ENCODE measurements at regions not wholly inside any gene's neighbourhood (a gene's known extent, or its start where the extent isn't known, plus 50 kb on each side); places are given as distances from the start of the nearest gene placed in this dataset.
"Not testable (repeated sequence)": the region's sequence is repeated elsewhere in the genome, so short reads cannot be mapped to it uniquely, and the experiment has no call there.

DNA sequence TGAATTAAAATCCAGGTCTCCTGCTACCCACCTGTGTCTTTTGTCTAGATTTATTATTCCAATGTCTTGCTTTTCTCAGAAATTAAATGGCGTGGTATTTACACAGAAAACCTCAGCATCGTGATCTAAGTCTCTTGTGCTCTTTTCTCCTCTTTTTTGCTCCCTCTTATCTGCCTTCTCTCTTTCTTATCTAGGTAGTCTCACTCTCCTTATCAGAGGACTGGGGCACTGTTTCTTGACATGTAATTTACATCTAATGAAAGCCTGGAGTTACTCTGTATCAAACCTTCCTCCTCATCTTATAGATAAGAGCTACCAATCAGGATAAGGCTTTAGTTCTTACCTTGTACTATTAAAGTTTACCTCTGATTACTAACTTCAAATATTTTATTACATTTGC, 933.8 kb downstream of the TLE1 start:
- TF ChIP-seq, protein P1, sequence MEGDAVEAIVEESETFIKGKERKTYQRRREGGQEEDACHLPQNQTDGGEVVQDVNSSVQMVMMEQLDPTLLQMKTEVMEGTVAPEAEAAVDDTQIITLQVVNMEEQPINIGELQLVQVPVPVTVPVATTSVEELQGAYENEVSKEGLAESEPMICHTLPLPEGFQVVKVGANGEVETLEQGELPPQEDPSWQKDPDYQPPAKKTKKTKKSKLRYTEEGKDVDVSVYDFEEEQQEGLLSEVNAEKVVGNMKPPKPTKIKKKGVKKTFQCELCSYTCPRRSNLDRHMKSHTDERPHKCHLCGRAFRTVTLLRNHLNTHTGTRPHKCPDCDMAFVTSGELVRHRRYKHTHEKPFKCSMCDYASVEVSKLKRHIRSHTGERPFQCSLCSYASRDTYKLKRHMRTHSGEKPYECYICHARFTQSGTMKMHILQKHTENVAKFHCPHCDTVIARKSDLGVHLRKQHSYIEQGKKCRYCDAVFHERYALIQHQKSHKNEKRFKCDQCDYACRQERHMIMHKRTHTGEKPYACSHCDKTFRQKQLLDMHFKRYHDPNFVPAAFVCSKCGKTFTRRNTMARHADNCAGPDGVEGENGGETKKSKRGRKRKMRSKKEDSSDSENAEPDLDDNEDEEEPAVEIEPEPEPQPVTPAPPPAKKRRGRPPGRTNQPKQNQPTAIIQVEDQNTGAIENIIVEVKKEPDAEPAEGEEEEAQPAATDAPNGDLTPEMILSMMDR (IDR thresholded peaks at IDR 0.05; ENCODE audit: extremely low read depth, missing control alignments): no peak
- no peak for DNase-seq (ENCODE audit: low spot score)

DNA sequence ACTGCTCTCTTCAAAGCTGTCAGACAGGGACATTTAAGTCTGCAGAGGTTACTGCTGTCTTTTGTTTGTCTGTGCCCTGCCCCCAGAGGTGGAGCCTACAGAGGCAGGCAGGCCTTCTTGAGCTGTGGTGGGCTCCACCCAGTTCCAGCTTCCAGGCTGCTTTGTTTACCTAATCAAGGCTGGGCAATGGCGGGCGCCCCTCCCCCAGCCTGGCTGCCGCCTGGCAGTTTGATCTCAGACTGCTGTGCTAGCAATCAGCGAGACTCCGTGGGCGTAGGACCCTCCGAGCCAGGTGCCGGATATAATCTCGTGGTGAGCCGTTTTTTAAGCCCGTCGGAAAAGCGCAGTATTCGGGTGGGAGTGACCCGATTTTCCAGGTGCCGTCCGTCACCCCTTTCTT, 942.3 kb downstream of the TLE1 start:
- DNase-seq (ENCODE audit: low spot score): not testable (repeated sequence)

DNA sequence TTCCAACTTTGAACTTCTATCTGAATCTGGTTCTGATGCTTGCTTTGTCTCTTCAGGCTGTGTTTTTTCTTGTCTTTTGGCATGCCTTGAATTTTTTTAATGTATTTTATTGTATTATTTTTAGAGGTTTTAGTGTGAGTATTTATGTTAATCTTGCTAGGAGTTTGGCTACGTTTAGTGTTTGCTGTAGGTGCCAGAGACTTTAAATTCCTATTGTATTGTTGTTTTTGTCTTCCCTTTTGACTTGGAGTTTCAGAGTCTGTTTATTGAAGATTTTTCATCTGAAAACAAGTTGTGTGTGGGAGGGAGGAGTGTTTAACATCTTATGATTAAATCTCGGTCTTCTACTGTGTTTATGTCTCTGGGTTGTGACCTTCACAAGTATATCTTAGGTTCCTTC, 956.8 kb downstream of the TLE1 start:
- TF ChIP-seq, protein P1 (IDR thresholded peaks at IDR 0.05; ENCODE audit: extremely low read depth, missing control alignments): no peak
- no peak for DNase-seq (ENCODE audit: low spot score)

DNA sequence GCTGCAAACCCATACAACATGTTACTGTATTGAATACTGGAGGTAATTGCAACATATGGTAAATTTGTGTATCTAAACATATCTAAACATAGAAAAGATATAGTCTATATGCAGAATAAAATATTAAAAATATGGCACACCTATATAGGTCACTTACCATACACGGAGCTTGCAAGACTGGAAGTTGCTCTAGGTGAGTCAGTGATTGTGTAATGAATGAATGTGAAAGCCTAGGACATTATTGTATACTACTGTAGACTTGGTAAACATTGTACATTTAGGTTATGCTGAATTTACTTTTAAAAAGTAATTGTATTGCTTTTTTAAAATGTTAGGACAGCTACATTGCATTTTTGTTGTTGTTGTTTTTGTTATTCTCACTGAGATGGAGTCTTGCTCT, 968.8 kb downstream of the TLE1 start:
- DNase-seq (ENCODE audit: low spot score): no peak
- TF ChIP-seq, protein P1 (IDR thresholded peaks at IDR 0.05; ENCODE audit: extremely low read depth, missing control alignments): no peak

DNA sequence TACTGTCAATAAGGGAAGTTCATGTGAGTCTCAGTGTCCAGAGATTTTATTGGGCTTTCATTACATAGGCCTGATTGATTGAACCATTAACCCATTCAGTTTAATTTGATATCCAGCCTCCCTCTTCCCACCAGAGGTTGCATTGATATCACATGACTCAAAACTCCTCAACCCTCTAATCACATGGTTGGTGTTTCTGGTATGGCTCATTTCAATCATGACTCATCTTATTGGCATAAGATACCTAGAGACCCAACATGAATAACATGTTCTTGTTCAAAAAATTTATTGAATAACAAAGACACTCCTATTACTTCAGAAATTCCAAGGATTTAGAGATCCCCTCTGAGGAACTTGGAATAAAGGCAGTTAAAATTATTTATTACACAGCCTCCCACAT, 982.2 kb downstream of the TLE1 start:
- no peak for DNase-seq (ENCODE audit: low spot score)
- TF ChIP-seq, protein P1 (IDR thresholded peaks at IDR 0.05; ENCODE audit: extremely low read depth, missing control alignments): no peak

DNA sequence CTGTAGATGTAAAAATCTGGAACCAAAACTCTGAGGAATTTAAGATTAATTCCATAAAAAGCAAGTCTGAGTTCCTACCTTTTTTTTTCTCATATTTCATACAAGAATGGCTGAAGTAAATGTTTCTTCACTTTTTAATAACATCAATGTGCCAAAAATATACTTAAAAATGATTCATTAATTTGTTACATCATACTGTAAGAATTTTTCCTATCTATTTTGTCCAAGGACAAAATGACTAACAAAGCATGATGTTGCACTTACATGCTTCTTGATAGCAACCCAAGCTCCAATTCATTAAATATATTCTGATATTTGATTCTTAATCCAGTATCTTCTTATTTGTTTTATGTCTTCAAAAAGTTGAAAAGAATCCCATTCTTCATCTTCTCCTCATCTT, 988.3 kb downstream of the TLE1 start:
- TF ChIP-seq, protein P1 (IDR thresholded peaks at IDR 0.05; ENCODE audit: extremely low read depth, missing control alignments): no peak
- DNase-seq (ENCODE audit: low spot score): no peak

DNA sequence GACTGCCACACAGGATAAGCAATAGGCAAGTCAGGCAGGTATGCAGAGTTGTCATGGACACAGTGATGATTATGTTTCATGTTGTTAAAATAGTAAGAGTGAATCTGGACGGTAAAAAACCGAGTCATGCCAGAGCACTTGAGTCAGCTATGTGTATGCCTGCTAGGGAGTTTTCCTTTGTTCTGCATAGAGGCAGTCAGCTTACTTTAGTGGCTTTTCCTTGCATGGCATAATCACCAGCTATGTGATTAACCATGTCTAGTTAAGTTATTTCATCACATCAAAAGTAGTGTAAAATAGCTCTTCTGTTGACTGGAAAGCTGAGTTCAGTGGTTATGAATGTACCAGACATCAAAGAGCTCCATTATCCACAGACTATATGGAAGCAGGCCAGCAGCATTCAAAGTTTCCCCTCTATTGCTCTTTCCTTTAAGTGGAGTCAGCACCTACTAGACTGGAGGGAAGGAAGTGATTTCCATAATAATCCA, 989.8 kb downstream of the TLE1 start:
- TF ChIP-seq, protein P1 (IDR thresholded peaks at IDR 0.05; ENCODE audit: extremely low read depth, missing control alignments): no peak
- DNase-seq (ENCODE audit: low spot score): no peak

DNA sequence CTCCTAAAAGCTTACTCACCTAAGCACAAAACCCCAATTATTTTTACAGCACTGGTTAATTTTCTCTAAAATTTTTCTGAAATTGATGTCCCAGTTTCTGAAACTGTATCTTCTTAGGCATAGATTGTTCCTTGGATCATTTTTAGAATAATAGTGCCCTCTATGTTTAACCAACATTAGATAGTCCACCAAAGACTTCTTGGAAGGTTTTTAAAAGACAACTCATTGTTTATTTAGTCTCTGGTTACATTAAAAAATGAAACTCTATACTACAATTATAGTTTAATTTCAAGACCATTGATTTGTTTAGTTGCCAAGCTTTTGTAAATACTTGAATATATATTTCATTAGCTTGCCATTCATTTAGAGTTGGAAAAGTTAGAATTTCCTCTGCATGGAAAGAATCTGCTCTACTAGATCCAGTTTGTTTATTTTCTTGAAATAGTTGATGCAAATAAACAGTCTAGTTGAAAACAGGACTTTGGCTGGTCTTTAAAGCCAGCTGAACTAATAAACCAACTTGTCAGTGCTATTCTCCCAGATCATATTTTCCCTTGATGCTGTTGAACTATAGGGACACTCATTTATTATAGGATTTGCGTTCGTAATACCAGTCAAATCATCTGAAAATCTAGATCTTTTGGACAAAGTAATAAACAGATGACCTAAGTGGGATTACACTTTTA, 990.5 kb downstream of the TLE1 start:
- TF ChIP-seq, protein P1 (IDR thresholded peaks at IDR 0.05; ENCODE audit: extremely low read depth, missing control alignments): no peak
- no peak for DNase-seq (ENCODE audit: low spot score)
